HFFc6 (cell line): ENCODE measurements at regions not wholly inside any gene's neighbourhood (a gene's known extent, or its start where the extent isn't known, plus 50 kb on each side); places are given as distances from the start of the nearest gene placed in this dataset.

Experiments
- DNase-seq: peaks from one replicate; pipeline ENCODE4 v3.0.0-alpha.2; 2018
- H3K27ac Mint-ChIP-seq: 2 replicates; pipeline ENCODE4 v1.8.0; 2020; ENCODE audit warnings: mild to moderate bottlenecking, mixed read lengths
- H3K27me3 Mint-ChIP-seq: 2 replicates; pipeline ENCODE4 v1.8.0; 2021; ENCODE audit warnings: mild to moderate bottlenecking, moderate library complexity, mixed read lengths; ENCODE audit not compliant: insufficient read depth
- H3K36me3 Mint-ChIP-seq: 2 replicates; pipeline ENCODE4 v1.8.0; 2021; ENCODE audit warnings: low read depth, mixed read lengths
- H3K4me1 Mint-ChIP-seq: 2 replicates; pipeline ENCODE4 v1.8.0; 2020; ENCODE audit warnings: low read depth, mixed read lengths
- H3K4me3 Mint-ChIP-seq: 2 replicates; pipeline ENCODE4 v1.8.0; 2020; ENCODE audit warnings: mild to moderate bottlenecking, moderate library complexity, mixed read lengths
- H3K9me3 Mint-ChIP-seq: 2 replicates; pipeline ENCODE4 v1.8.0; 2020; ENCODE audit warnings: mild to moderate bottlenecking, mixed read lengths
- CTCF ChIP-seq: fragments of 200-600 bp; sonication (generic); IDR thresholded peaks from 2 replicates; pipeline ENCODE4 v1.5.0; 2021; ENCODE audit warnings: antibody characterized with exemption, mild to moderate bottlenecking

- Mint-ChIP-seq H3K4me3 (no peak overlapping the region), H3K27me3 (no peaks in the 10 kb centered on the region; the same call in 1 of the 2 replicates), H3K9me3 (no peaks in the 10 kb centered on the region; the same call in 1 of the 2 replicates), H3K36me3 (no peaks in the 10 kb centered on the region), H3K4me1 (no peaks in the 10 kb centered on the region), H3K27ac (no peak overlapping the region)
- no peak for TF ChIP-seq CTCF
- DNase-seq: no peak
Measured at GRCh38 chr3:28727307-28727706, 378.7 kb upstream of the AZI2 start.

GRCh38 chr3:28738425-28738824 is 389.8 kb upstream of the AZI2 start:
- Mint-ChIP-seq H3K9me3 (peaks cover 18% of the 10 kb centered on the region), H3K27ac (no peak overlapping the region), H3K4me3 (no peak overlapping the region), H3K4me1 (no peaks in the 10 kb centered on the region), H3K27me3 (no peaks in the 10 kb centered on the region), H3K36me3 (no peaks in the 10 kb centered on the region)
- TF ChIP-seq CTCF: no peak
- DNase-seq: no peak

- no peak for DNase-seq
- peaks cover 11% of the 10 kb centered on the region for H3K9me3 Mint-ChIP-seq
- H3K27ac Mint-ChIP-seq: no peak overlapping the region
- H3K36me3 Mint-ChIP-seq: no peaks in the 10 kb centered on the region
- H3K4me1 Mint-ChIP-seq: no peaks in the 10 kb centered on the region
- TF ChIP-seq CTCF: no peak
- no peak overlapping the region for H3K4me3 Mint-ChIP-seq
- no peaks in the 10 kb centered on the region; the same call in 1 of the 2 replicates for H3K27me3 Mint-ChIP-seq
Measured at GRCh38 chr3:28739647-28740046, 391.0 kb upstream of the AZI2 start.

- no peaks in the 10 kb centered on the region; the same call in 1 of the 2 replicates for H3K4me1 Mint-ChIP-seq
- H3K27me3 Mint-ChIP-seq: no peaks in the 10 kb centered on the region; the same call in 1 of the 2 replicates
- no peaks in the 10 kb centered on the region for H3K9me3 Mint-ChIP-seq
- no peak overlapping the region for H3K27ac Mint-ChIP-seq
- no peaks in the 10 kb centered on the region for H3K36me3 Mint-ChIP-seq
- no peak for TF ChIP-seq CTCF
- no peak for DNase-seq
- no peak overlapping the region for H3K4me3 Mint-ChIP-seq
Measured at GRCh38 chr3:28743271-28743670, 394.6 kb upstream of the AZI2 start.

GRCh38 chr3:28743831-28744230 is 395.2 kb upstream of the AZI2 start:
- no peak for DNase-seq
- Mint-ChIP-seq H3K27ac (no peak overlapping the region), H3K4me3 (no peak overlapping the region), H3K4me1 (no peaks in the 10 kb centered on the region; the same call in 1 of the 2 replicates), H3K36me3 (no peaks in the 10 kb centered on the region), H3K9me3 (no peaks in the 10 kb centered on the region), H3K27me3 (no peaks in the 10 kb centered on the region; the same call in 1 of the 2 replicates)
- TF ChIP-seq CTCF: no peak

- no peak overlapping the region for H3K4me3 Mint-ChIP-seq
- no peaks in the 10 kb centered on the region; the same call in 1 of the 2 replicates for H3K4me1 Mint-ChIP-seq
- H3K27ac Mint-ChIP-seq: no peak overlapping the region
- no peak for DNase-seq
- TF ChIP-seq CTCF: no peak
- H3K36me3 Mint-ChIP-seq: no peaks in the 10 kb centered on the region
- H3K27me3 Mint-ChIP-seq: no peaks in the 10 kb centered on the region; the same call in 1 of the 2 replicates
- peaks cover 11% of the 10 kb centered on the region; the same call in 1 of the 2 replicates for H3K9me3 Mint-ChIP-seq
Measured at GRCh38 chr3:28745436-28745835, 396.8 kb upstream of the AZI2 start.
